Right renal cortex interstitium (tissue), 3 donors: ENCODE measurements at regions not wholly inside any gene's neighbourhood (a gene's known extent, or its start where the extent isn't known, plus 50 kb on each side); places are given as distances from the start of the nearest gene placed in this dataset.

Experiments used
- DNase-seq, 3 donors: peaks; one replicate each; pipeline ENCODE4 v3.0.0-alpha.2; 2013; ENCODE audit warnings: low read depth in 3 of 3, low spot score in 2 of 3

GRCh38 chr12:92292016-92292415 is 146.4 kb upstream of the BTG1 start:
- no peak for DNase-seq

DNA sequence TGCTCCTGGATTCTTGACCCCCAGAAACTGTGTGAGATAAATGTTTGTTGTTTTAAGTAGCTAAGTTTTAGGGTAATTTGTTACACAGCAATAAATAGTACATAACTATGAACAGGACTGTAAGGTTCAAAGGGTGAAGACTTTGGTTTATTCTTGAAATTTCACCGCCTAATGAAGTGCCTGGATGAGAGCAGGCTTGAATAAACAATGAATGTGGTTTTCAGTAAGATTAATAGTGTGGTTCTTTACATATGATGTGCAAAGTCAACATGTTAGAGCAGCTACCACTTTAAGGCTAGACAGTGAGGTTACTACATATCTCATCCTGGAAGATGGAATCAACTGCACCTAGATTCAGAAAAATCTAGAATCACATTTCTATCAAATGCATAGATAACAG is 145.2 kb upstream of the BTG1 start:
- DNase-seq, result no peak

- no peak for DNase-seq
These were observed 144.7 kb upstream of the BTG1 start for GRCh38 chr12:92290350-92290695.

DNA sequence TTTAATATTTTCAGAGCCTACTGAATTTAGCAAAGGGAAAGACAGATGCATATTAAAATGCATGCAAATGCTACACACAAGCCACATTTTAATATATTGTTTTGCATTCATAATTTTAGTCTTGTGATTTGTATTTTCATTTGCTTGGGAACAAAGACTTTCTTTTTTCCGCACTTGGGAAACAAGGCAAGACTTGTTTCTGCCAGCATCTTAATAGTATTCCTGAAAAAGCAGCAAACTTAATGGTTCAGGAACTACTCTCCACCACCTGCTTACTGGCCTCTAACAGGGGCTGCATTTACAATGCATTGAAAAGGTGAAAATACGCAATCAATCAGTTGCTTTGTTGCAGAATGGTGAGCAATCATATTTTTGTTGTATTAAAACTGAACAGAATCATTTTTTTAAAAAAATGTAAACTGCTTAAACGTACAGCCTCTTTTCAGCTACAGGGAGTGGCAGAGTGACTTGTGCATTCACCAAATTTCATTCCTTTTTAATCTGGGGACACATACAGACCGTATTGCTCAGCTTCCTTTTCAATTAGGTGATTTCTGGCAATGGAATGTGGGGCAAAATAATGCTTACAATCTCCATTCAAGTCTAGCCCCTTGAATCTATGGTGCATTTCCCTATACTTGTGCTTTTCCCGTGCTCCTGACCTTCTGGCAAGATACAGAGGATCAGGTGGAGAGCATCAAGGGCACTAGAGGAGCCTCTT is 144.1 kb upstream of the BTG1 start:
- no peak for DNase-seq

- DNase-seq, result no peak
These were observed 142.9 kb upstream of the BTG1 start for GRCh38 chr12:92288561-92288960.

- no peak for DNase-seq
These were observed 132.8 kb upstream of the BTG1 start for GRCh38 chr12:92278378-92278828.

DNA sequence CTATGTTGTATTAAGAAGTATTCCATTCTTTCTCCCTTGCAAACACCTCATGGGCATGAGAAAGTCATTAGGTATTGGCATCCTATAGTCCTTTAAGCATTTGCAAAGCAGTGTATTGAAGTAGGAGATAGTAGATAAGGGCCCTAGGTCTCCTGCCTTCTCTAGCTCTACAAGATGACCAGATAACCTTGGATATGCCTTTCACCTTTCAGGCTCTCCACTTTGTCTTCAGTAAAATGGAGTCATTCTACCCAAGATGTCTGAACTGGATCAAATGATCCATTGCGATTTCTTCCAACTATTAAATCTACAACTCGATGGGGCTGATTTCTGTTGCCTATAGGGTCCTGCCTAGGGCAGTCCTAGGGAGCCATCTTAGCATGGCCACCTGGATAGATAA is 132.1 kb upstream of the BTG1 start:
- DNase-seq, result no peak

- no peak for DNase-seq
These were observed 130.6 kb upstream of the BTG1 start for GRCh38 chr12:92276276-92276675.

DNA sequence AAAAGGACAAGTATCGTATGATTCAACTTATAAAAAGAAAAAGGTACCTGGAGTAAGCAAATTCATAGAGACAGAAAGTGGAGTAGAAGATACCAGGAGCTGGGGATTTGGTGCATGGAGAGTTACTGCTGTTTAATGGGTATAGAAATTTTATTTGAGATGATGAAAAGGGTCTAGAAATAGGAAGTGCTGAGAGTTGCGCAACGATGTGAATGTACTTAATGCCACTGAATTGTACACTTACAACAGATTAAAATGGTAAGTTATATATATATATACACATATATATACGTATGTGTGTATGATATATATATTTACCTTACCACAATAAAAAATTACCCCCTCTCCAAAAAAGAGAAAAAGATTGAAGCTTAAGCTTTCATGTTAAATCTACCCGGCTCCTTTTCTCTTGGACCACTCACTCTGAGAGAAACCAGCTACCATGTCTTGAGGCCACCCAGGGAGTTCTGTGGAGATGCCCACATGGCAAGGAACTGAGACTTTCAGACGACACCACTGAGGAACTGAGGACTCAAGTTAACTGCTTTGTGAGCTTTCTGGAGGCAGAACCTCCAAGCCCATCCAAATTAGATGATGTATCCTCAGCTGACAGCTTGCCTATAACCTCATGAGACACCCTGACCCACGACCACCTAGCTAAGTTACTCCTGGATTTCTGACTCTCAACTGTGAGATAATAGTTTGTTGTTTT is 130.0 kb upstream of the BTG1 start:
- DNase-seq, result no peak

DNA sequence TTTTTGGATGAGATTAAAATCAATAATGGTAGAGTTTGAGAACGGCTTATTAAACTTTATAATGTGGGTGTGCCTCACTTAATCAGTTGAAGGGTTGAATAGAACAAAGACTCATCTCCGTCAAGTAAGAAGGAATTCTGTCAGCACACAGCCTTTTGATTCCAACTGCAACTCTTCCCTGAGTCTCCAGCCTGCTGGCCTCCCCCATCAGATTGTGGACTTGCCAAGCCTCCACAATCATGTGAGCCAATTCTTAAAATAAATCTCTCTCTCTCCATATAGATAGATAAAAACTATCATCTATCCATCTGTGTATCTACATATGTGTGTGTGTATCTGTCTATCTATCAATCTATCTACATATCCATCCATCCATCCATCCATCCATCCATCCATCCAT is 127.4 kb upstream of the BTG1 start:
- no peak for DNase-seq

GRCh38 chr12:92272061-92272964 is 126.7 kb upstream of the BTG1 start:
- no peak for DNase-seq

GRCh38 chr12:92271341-92271740 is 125.7 kb upstream of the BTG1 start:
- DNase-seq, result no peak

- DNase-seq, result no peak
These were observed 124.9 kb upstream of the BTG1 start for GRCh38 chr12:92270521-92270920.

GRCh38 chr12:92268946-92269345 is 123.3 kb upstream of the BTG1 start:
- no peak for DNase-seq

DNA sequence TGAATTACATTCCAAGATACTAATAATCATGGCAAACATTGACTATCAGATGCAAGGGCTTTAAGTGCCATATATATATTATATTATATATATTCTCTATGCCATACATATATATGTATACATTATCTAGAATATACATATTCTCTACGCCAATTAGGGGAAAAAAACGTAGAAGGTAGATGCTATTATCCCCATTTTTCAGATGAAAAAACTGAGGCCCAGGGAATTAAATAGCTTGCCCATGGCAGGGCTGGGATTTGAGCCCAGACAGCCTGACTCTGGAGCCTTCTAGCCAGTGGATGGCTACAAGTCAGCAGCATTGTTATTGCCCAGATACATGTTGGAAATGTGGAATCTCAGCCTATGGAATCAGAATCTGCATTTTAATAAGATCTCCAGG is 116.0 kb upstream of the BTG1 start:
- DNase-seq, result no peak

DNA sequence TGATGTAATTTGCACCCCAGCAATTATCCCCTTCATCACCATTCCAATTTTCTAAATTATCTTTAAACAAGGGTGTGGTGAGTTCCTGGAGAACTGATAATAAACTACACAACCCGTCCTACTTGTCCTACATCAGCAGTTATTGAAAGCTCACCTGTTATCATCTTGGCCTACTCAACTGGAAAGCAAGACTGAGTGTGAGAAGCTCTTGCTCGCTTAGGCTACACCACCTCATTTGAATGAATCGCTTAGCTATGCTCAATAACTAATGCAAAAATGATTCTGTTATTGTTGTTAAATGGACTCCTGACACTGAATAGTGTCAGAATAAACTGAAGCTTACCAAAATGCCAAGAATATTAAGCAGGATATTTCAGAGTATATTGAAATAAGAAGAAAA is 115.4 kb upstream of the BTG1 start:
- no peak for DNase-seq

GRCh38 chr12:92259696-92260251 is 114.1 kb upstream of the BTG1 start:
- no peak for DNase-seq

DNA sequence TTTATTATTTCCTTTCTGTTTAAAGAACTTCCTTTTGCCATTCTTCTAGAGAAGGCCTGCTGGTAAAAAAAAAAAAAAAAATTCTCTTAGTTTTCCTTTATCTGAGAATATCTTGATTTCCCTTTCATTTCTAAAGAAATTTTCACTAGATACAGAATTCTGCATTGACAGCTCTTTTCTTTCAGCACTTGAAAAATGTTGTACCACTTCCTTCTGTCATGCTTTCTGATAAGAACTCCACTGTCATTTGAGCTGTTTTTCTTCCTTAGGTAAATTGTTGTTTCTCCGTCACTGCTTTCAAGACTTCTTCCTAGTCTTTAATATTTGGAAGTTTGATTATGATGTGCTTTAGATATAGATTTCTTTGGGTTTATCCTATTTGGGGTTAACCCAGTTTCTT is 113.6 kb upstream of the BTG1 start:
- no peak for DNase-seq

- no peak for DNase-seq
These were observed 111.6 kb upstream of the BTG1 start for GRCh38 chr12:92257261-92257660.

- DNase-seq, result no peak
These were observed 110.1 kb upstream of the BTG1 start for GRCh38 chr12:92255741-92256140.

DNA sequence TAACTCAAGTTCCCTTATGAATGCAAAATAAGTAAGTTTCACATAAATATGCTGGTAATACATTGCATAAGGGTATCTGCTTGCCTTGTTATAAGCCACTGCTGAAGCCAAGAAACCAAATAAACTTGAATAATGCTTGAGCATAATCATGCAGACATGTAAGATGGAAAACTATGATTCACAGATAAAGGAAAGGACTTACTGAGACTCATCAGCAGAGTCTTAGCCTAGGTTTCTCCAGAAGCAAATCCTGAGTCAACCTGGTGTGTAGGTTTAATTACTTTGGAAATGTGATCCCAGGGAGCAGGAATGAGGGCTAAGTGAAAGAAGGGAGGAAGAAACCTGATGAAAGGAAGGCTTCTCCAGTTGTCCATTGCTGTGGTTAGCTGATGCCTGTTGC is 107.7 kb upstream of the BTG1 start:
- DNase-seq, result no peak
